ENCODE measurements at regions not wholly inside any gene's neighbourhood (a gene's known extent, or its start where the extent isn't known, plus 50 kb on each side); places are given as distances from the start of the nearest gene placed in this dataset.
"Not testable (repeated sequence)": the region's sequence is repeated elsewhere in the genome, so short reads cannot be mapped to it uniquely, and the experiment has no call there.

DNA sequence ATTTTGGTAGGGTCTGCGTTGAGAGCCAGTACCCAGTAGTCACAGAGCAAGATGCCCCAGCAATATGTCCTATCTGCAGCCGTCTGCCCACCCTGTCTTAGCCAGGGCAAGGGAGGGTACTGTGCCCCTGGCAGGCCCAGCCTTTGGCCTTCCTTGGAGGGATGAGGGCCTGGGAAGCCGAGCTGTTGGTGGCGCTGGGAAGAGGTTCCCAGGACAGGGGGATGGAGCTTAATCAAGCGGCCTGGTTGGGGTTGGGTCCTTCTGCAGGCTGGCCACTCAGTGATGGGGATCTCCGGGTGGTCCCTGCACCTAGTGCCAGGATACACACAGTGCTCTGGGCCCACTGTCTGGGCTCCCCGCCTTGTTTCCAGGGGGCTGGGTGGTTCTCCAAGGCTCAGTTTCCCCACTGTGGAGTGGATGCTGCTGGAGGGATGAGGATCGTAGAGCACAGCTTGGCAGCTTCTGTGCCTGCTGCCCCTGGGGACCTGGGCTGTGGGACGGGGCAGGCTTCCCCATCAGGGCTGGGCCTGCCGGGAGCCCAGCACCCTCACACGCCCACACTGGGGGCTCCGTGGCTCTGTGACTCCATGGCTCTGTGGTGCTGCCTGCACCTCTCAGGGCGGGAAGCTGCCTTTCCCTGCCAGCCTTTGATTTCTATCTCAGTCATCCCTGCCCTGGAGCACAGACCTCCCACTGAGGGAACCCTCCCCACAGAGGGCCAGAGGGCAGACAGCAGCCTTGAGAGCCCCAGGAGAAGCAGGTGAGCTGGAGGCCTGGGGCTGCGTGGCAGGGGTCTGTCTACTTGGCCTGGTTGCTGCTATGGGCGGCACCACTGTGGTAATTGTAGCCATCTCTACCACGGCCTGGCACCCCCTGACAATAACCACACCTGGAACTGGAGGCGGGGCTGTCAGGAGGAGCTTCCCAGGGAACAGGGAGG lies 357.0 kb downstream of the TMEM121 start:
- DNase-seq (ENCODE audit: low read depth) = no peak
- Histone ChIP-seq H3K27me3 (ENCODE audit: control insufficient read depth, insufficient read depth, low read length) (no peaks in the 10 kb centered on the region), H3K36me3 (ENCODE audit: control insufficient read depth, insufficient read depth, low read length) (no peaks in the 10 kb centered on the region), H3K4me3 (ENCODE audit: low read depth, low read length) (no peak overlapping the region)
- TF ChIP-seq, protein P1, sequence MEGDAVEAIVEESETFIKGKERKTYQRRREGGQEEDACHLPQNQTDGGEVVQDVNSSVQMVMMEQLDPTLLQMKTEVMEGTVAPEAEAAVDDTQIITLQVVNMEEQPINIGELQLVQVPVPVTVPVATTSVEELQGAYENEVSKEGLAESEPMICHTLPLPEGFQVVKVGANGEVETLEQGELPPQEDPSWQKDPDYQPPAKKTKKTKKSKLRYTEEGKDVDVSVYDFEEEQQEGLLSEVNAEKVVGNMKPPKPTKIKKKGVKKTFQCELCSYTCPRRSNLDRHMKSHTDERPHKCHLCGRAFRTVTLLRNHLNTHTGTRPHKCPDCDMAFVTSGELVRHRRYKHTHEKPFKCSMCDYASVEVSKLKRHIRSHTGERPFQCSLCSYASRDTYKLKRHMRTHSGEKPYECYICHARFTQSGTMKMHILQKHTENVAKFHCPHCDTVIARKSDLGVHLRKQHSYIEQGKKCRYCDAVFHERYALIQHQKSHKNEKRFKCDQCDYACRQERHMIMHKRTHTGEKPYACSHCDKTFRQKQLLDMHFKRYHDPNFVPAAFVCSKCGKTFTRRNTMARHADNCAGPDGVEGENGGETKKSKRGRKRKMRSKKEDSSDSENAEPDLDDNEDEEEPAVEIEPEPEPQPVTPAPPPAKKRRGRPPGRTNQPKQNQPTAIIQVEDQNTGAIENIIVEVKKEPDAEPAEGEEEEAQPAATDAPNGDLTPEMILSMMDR (IDR thresholded peaks at IDR 0.05; ENCODE audit: insufficient read depth, low read length, poor library complexity, severe bottlenecking) = no peak

DNA sequence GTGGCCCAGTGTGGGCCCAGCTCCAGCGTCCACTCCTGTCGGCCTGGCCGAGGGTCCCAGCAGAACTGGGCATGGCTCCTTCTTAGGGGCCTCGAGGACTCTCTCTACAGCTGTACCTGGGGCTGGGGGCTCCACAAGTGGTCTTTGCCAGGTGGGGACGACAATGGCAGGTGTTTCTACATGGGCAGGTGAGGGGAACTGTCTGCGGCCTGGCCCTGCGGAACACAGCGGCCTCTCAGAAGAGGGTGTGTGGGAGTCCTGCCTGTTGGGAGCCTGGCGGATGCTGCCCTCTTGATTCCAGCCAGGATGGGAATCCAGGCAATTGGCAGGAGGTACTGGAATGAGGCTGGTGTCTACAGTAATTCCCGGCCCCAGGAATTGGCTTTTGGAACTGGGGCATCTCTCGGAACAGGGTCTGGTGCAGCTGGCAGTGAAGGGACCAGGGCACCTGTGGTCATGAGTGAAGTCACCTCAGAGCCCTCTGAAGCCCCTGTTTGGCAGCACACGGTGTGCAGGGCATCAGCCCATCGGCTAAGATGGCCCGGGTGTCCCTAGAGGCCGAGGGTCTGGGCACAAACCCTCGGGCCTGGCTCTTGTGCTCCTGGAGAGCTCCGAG lies 357.9 kb downstream of the TMEM121 start:
- H3K36me3 ChIP-seq (ENCODE audit: control insufficient read depth, insufficient read depth, low read length); H3K4me3 ChIP-seq (ENCODE audit: low read depth, low read length); DNase-seq (ENCODE audit: low read depth); H3K27me3 ChIP-seq (ENCODE audit: control insufficient read depth, insufficient read depth, low read length): not testable (repeated sequence)

DNA sequence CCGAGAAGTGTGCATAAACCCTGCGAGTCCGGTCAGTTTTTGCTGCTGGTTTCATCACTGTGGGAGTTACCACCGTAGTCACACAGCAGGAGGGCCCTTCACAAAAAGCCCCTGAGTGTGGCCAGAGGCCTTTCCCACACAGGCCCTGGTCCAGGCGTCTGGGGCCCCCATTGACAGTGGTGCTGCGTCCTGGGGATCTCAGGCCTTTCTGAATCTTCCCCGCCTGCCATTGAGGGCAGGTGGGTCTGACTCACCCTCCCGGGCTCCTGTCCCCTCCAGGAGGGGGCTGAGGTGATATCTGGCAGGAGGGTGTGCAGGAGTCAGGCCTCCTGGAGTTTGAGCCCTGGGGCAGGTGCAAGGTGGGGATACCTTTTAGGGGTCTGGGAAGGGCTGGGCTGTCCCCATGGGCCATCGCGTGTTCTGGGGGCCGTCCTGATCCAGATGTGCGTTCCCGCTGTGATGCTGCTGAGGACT lies 358.5 kb downstream of the TMEM121 start:
- Histone ChIP-seq H3K27me3 (ENCODE audit: control insufficient read depth, insufficient read depth, low read length) (no peaks in the 10 kb centered on the region), H3K36me3 (ENCODE audit: control insufficient read depth, insufficient read depth, low read length) (no peaks in the 10 kb centered on the region), H3K4me3 (ENCODE audit: low read depth, low read length) (no peak overlapping the region)
- DNase-seq (ENCODE audit: low read depth) = no peak
- TF ChIP-seq, protein P1 (IDR thresholded peaks at IDR 0.05; ENCODE audit: insufficient read depth, low read length, poor library complexity, severe bottlenecking) = no peak

DNA sequence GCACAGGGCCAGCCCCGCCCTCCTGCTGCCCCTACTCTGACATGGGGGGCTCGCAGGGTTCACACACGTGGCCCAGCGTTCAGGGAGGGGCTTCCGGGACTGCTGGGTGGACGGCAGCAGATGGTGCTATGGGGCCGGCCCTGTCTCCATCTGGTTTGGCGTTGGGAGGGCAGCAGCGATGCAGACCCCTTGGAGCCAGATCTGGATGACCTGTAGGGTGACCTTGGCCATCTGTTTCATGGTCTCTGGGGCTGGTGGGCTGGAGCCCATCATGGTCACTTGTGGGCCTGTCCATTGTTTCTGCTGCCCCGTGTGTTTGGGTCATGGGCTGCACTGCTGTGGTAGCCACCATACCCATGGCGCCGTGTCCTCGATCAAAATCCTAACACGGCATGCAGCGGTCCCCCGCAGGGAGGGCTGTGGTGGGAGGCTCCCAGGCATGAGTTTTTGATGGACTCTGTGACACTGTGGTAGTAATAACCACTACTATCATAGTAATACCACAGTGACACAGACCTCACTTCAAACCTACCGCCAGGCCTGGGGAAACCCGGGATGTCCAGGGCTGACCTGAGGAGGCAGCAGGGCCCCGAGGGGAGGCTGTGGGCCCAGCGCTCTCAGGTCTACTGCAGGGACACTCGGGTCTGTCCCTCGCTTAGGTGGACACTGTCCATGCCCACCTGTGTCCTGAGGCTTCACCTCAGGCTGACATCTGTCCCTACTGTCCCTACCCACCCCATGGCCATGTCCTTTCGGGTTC lies 359.4 kb downstream of the TMEM121 start:
- no peaks in the 10 kb centered on the region for H3K36me3 ChIP-seq (ENCODE audit: control insufficient read depth, insufficient read depth, low read length)
- TF ChIP-seq, protein P1 (IDR thresholded peaks at IDR 0.05; ENCODE audit: insufficient read depth, low read length, poor library complexity, severe bottlenecking) = no peak
- no peak overlapping the region for H3K4me3 ChIP-seq (ENCODE audit: low read depth, low read length)
- no peak for DNase-seq (ENCODE audit: low read depth)
- H3K27me3 ChIP-seq (ENCODE audit: control insufficient read depth, insufficient read depth, low read length) = no peaks in the 10 kb centered on the region

DNA sequence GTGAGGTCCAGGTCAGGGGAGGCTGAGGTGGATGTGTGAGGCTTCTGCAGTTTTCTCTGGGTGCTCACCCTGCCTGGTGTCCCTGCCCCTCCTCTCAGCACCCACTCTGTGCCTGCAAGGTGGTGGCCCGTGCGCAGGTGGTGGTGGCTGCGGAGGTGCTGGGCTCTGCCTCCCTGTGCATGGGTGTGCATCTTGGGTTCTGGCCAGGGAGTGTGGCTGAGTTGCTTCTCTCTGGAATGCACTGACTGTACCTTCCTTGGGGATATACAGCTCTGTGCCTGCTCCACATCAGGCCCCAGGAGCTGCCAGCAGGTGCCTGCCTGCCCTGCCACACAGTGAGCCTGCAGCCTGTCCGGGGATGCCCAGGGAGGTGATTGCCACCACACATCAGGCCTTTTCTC lies 360.4 kb downstream of the TMEM121 start:
- not testable (repeated sequence) for H3K27me3 ChIP-seq (ENCODE audit: control insufficient read depth, insufficient read depth, low read length); DNase-seq (ENCODE audit: low read depth); H3K4me3 ChIP-seq (ENCODE audit: low read depth, low read length); H3K36me3 ChIP-seq (ENCODE audit: control insufficient read depth, insufficient read depth, low read length)

DNA sequence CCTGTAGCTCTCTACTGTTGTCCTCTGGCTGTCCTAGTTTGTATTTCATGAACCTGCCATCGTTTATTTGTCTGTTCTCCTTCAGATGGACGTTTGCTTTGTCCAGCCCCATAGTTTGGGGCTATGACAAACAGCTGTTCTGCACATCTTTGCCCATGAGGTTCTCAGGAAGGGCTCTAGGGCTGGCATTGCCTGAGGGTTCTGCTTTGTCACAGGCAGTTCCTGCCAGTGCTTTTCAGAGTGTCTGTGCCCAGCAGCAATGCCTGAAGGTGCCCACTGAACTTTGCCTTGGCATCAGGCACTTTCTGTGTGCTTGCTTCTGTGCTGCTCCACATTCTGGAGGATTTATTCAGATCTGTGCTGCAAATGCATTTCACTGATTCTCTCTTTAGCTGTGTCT lies 361.3 kb downstream of the TMEM121 start:
- Histone ChIP-seq H3K27me3 (ENCODE audit: control insufficient read depth, insufficient read depth, low read length) (no peaks in the 10 kb centered on the region), H3K4me3 (ENCODE audit: low read depth, low read length) (no peak overlapping the region), H3K36me3 (ENCODE audit: control insufficient read depth, insufficient read depth, low read length) (no peaks in the 10 kb centered on the region)
- TF ChIP-seq, protein P1 (IDR thresholded peaks at IDR 0.05; ENCODE audit: insufficient read depth, low read length, poor library complexity, severe bottlenecking) = no peak
- DNase-seq (ENCODE audit: low read depth) = no peak
